ENCODE measurements at regions not wholly inside any gene's neighbourhood (a gene's known extent, or its start where the extent isn't known, plus 50 kb on each side); places are given as distances from the start of the nearest gene placed in this dataset.

DNA sequence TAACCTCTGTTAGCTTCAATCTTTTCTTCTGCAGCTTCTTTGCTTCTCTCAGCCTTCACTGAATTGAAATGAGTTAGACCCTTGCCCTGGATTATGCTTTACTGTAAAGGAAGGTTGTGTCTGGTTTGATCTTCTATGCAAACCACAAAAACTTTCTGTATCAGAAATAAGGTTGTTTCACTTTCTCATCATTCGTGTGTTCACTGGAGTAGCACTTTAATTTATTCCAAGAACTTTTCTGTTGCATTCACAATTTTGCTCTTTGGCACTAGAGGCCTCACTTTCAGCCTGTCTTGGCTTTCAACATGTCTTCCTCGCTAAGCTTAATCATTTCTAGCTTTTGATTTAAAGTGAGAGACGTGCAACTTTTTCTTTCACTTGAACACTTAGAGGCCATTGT, 365.3 kb downstream of the TDRD15 start:
- TF ChIP-seq CTCF (IDR thresholded peaks at IDR 0.05): no peak
- TF ChIP-seq HMGA2 (CRISPR knock-in tag; IDR thresholded peaks at IDR 0.05): no peak
- TF ChIP-seq MXD4 (CRISPR knock-in tag; IDR thresholded peaks at IDR 0.05; ENCODE audit: borderline replicate concordance): no peak
- no peak for TF ChIP-seq E2F4 (CRISPR knock-in tag; IDR thresholded peaks at IDR 0.05; ENCODE audit: borderline replicate concordance, low read depth)
- no peak for TF ChIP-seq MLX (CRISPR knock-in tag; IDR thresholded peaks at IDR 0.05)
- no peak for TF ChIP-seq NFYB (CRISPR knock-in tag; conservative IDR thresholded peaks at IDR 0.05; ENCODE audit: low read depth)

Data from WTC11 (cell line).